PFSK-1 (cell line): ENCODE measurements at regions not wholly inside any gene's neighbourhood (a gene's known extent, or its start where the extent isn't known, plus 50 kb on each side); places are given as distances from the start of the nearest gene placed in this dataset.

Experiments used
- POLR2AphosphoS5 ChIP-seq: IDR thresholded peaks from 2 replicates; pipeline ENCODE4 v1.6.1; 2012; ENCODE audit warnings: low read depth, mild to moderate bottlenecking, control low read depth, low read length, moderate library complexity
- TAF1 ChIP-seq: IDR thresholded peaks from 2 replicates; pipeline ENCODE4 v1.6.1; 2012; ENCODE audit warnings: low read length, control low read depth, borderline replicate concordance; ENCODE audit not compliant: insufficient read depth
- TF ChIP-seq, protein P1 (sequence below), 2 experiments: IDR thresholded peaks; 2 replicates each; pipeline versions ENCODE4 v1.6.1 to v1.8.0; 2011 to 2012; ENCODE audit warnings: low read depth in 2 of 2, low read length in 2 of 2, control low read depth in 1 of 2, inconsistent platforms in 1 of 2, mild to moderate bottlenecking in 1 of 2, moderate library complexity in 1 of 2; ENCODE audit not compliant: insufficient read depth in 1 of 2

GRCh38 chr12:59168647-59169046 lies 248.3 kb upstream of the LRIG3 start:
- TF ChIP-seq POLR2AphosphoS5 (no peak), TAF1 (no peak)
- TF ChIP-seq, protein P1, sequence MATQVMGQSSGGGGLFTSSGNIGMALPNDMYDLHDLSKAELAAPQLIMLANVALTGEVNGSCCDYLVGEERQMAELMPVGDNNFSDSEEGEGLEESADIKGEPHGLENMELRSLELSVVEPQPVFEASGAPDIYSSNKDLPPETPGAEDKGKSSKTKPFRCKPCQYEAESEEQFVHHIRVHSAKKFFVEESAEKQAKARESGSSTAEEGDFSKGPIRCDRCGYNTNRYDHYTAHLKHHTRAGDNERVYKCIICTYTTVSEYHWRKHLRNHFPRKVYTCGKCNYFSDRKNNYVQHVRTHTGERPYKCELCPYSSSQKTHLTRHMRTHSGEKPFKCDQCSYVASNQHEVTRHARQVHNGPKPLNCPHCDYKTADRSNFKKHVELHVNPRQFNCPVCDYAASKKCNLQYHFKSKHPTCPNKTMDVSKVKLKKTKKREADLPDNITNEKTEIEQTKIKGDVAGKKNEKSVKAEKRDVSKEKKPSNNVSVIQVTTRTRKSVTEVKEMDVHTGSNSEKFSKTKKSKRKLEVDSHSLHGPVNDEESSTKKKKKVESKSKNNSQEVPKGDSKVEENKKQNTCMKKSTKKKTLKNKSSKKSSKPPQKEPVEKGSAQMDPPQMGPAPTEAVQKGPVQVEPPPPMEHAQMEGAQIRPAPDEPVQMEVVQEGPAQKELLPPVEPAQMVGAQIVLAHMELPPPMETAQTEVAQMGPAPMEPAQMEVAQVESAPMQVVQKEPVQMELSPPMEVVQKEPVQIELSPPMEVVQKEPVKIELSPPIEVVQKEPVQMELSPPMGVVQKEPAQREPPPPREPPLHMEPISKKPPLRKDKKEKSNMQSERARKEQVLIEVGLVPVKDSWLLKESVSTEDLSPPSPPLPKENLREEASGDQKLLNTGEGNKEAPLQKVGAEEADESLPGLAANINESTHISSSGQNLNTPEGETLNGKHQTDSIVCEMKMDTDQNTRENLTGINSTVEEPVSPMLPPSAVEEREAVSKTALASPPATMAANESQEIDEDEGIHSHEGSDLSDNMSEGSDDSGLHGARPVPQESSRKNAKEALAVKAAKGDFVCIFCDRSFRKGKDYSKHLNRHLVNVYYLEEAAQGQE (IDR thresholded peaks at IDR 0.05; ENCODE audit: insufficient read depth in 1 of 2, low read depth in 2 of 2, low read length in 2 of 2) = no peak
